CD4-positive, alpha-beta T cell (primary cell): ENCODE measurements at regions not wholly inside any gene's neighbourhood (a gene's known extent, or its start where the extent isn't known, plus 50 kb on each side); places are given as distances from the start of the nearest gene placed in this dataset.

Experiments
- ATAC-seq: fragments of 200-7000 bp; cut with Tn5 transposase; one replicate; pipeline ENCODE4 v1.10.0; 2022; ENCODE audit warnings: mild to moderate bottlenecking; ENCODE audit not compliant: poor library complexity
- CTCF ChIA-PET: fragments of 350-600 bp; sonication (Branson Sonifier 250); formaldehyde crosslinking; loops from one replicate; lab custom pipeline; 2021; ENCODE audit warnings: antibody characterized with exemption, inconsistent platforms; lab: Charles Lee
- POLR2A ChIA-PET: fragments of 350-600 bp; sonication (Branson Sonifier 250); formaldehyde crosslinking; loops from one replicate; lab custom pipeline; 2021; ENCODE audit warnings: antibody characterized with exemption, inconsistent platforms; lab: Charles Lee
- DNase-seq, 14 experiments: peaks; one replicate each; pipeline ENCODE4 v3.0.0-alpha.2; 2013 to 2020; ENCODE audit warnings: mixed read lengths in 2 of 14
- H3K27ac ChIP-seq, 2 donors: one replicate each; pipeline versions ENCODE4 v1.5.1 to v1.7.0; 2013; ENCODE audit warnings: low read length in 2 of 2, low read depth in 1 of 2, mild to moderate bottlenecking in 1 of 2
- H3K27me3 ChIP-seq, 2 experiments: 1 replicate in 1 of 2; 2 replicates in 1 of 2; pipeline versions ENCODE4 v1.6.1 to v1.7.0; 2013; ENCODE audit warnings: low read length in 2 of 2, control low read depth in 1 of 2, mild to moderate bottlenecking in 1 of 2, moderate library complexity in 1 of 2; ENCODE audit not compliant: insufficient read depth in 2 of 2, control insufficient read depth in 1 of 2
- H3K36me3 ChIP-seq: one replicate; pipeline ENCODE4 v1.6.1; 2013; ENCODE audit warnings: low read length, control low read depth; ENCODE audit not compliant: insufficient read depth
- H3K4me1 ChIP-seq: one replicate; pipeline ENCODE4 v1.6.1; 2013; ENCODE audit warnings: low read length, control low read depth; ENCODE audit not compliant: insufficient read depth
- H3K4me3 ChIP-seq: one replicate; pipeline ENCODE4 v1.5.1; 2013; ENCODE audit warnings: mild to moderate bottlenecking, low read length, moderate library complexity
- H3K9me3 ChIP-seq, 2 experiments: 1 replicate in 1 of 2; 2 replicates in 1 of 2; pipeline versions ENCODE4 v1.6.1 to v1.7.0; 2013; ENCODE audit warnings: low read length in 2 of 2, mild to moderate bottlenecking in 2 of 2, control low read depth in 1 of 2, moderate library complexity in 1 of 2; ENCODE audit not compliant: control insufficient read depth in 1 of 2, insufficient read depth in 1 of 2
- H3K27ac Mint-ChIP-seq: one replicate; pipeline ENCODE4 v1.8.0; 2020; ENCODE audit warnings: mixed read lengths
- H3K27me3 Mint-ChIP-seq: one replicate; pipeline ENCODE4 v1.8.0; 2021; ENCODE audit warnings: mixed read lengths
- H3K36me3 Mint-ChIP-seq: one replicate; pipeline ENCODE4 v1.8.0; 2021; ENCODE audit warnings: low read depth, mixed read lengths
- H3K4me1 Mint-ChIP-seq: one replicate; pipeline ENCODE4 v1.8.0; 2021; ENCODE audit warnings: low read depth, mixed read lengths
- H3K4me3 Mint-ChIP-seq: one replicate; pipeline ENCODE4 v1.8.0; 2020; ENCODE audit warnings: mild to moderate bottlenecking, mixed read lengths
- H3K9me3 Mint-ChIP-seq: one replicate; pipeline ENCODE4 v1.8.0; 2020; ENCODE audit warnings: mixed read lengths
- CTCF ChIP-seq: fragments of 200-600 bp; IDR thresholded peaks from one replicate; pipeline ENCODE4 v1.8.0; 2022; ENCODE audit warnings: antibody characterized with exemption, mild to moderate bottlenecking
- intact Hi-C, 2 experiments: fragments of 100-400 bp; cut with DNase I in 1 of 2; cut with micrococcal nuclease in 1 of 2; formaldehyde crosslinking; loops; one replicate each; pipeline versions ENCODE4 v1.15.1 to v1.9.0; 2023 to 2025; cut with DNase I, micrococcal nuclease

GRCh38 chr16:6988846-6989245 lies 343.8 kb upstream of the RBFOX1 start:
- CTCF ChIA-PET, result no interaction called here
- ATAC-seq (no peak), DNase-seq (no peak)
- Histone ChIP-seq H3K4me1 (no peaks in the 10 kb centered on the region), H3K9me3 (peaks cover 0 to 21% of the 10 kb centered on the region in 2 experiments), H3K36me3 (no peaks in the 10 kb centered on the region), H3K4me3 (no peak overlapping the region), H3K27ac (no peak overlapping the region), H3K27me3 (no peaks in the 10 kb centered on the region)
- intact Hi-C loops, result no loop called here
- TF ChIP-seq CTCF, result no peak
- no peak overlapping the region for H3K27ac Mint-ChIP-seq
- H3K9me3 Mint-ChIP-seq, result peaks cover 5% of the 10 kb centered on the region
- H3K27me3 Mint-ChIP-seq, result no peaks in the 10 kb centered on the region
- POLR2A ChIA-PET, result no interaction called here
- no peaks in the 10 kb centered on the region for H3K36me3 Mint-ChIP-seq
- H3K4me1 Mint-ChIP-seq, result no peaks in the 10 kb centered on the region
- H3K4me3 Mint-ChIP-seq, result no peak overlapping the region

- intact Hi-C loops, result no loop called here
- no peak overlapping the region for H3K4me3 Mint-ChIP-seq
- no peaks in the 10 kb centered on the region for H3K4me1 ChIP-seq
Observed at GRCh38 chr16:6977916-6978315, 354.7 kb upstream of the RBFOX1 start.

GRCh38 chr16:6977291-6977690 lies 355.4 kb upstream of the RBFOX1 start:
- H3K36me3 Mint-ChIP-seq, result no peaks in the 10 kb centered on the region
- no peak overlapping the region for H3K4me3 Mint-ChIP-seq
- no peaks in the 10 kb centered on the region for H3K27me3 Mint-ChIP-seq
- Histone ChIP-seq H3K4me1 (no peaks in the 10 kb centered on the region), H3K27me3 (no peaks in the 10 kb centered on the region), H3K4me3 (no peak overlapping the region), H3K9me3 (peaks cover 0 to 12% of the 10 kb centered on the region in 2 experiments), H3K27ac (no peak overlapping the region), H3K36me3 (no peaks in the 10 kb centered on the region)
- ChIA-PET POLR2A (no interaction called here), CTCF (no interaction called here)
- intact Hi-C loops, result no loop called here
- H3K27ac Mint-ChIP-seq, result no peak overlapping the region
- ATAC-seq, result no peak
- no peak for DNase-seq
- no peak for TF ChIP-seq CTCF
- peaks cover 9% of the 10 kb centered on the region for H3K9me3 Mint-ChIP-seq
- no peaks in the 10 kb centered on the region for H3K4me1 Mint-ChIP-seq

More at GRCh38 chr16:6977916-6978315, 354.7 kb upstream of the RBFOX1 start:
- DNase-seq (no peak), ATAC-seq (no peak)
- peaks cover 6% of the 10 kb centered on the region for H3K9me3 Mint-ChIP-seq
- Histone ChIP-seq H3K36me3 (no peaks in the 10 kb centered on the region), H3K27ac (no peak overlapping the region), H3K9me3 (peaks cover 0 to 12% of the 10 kb centered on the region in 2 experiments), H3K4me3 (no peak overlapping the region), H3K27me3 (no peaks in the 10 kb centered on the region)
- H3K36me3 Mint-ChIP-seq, result no peaks in the 10 kb centered on the region
- ChIA-PET CTCF (no interaction called here), POLR2A (no interaction called here)
- no peak for TF ChIP-seq CTCF
- no peaks in the 10 kb centered on the region for H3K27me3 Mint-ChIP-seq
- H3K27ac Mint-ChIP-seq, result no peak overlapping the region
- H3K4me1 Mint-ChIP-seq, result no peaks in the 10 kb centered on the region
